NCI-H69 (cell line): ENCODE measurements at regions not wholly inside any gene's neighbourhood (a gene's known extent, or its start where the extent isn't known, plus 50 kb on each side); places are given as distances from the start of the nearest gene placed in this dataset.
"Not testable (repeated sequence)": the region's sequence is repeated elsewhere in the genome, so short reads cannot be mapped to it uniquely, and the experiment has no call there.

Experiments used
- DNase-seq: peaks from one replicate; lab custom pipeline; 2025; lab: John Stamatoyannopoulos, UW

- DNase-seq, result no peak
Observed at GRCh38 chr6:146938266-146938665, 266.0 kb upstream of the STXBP5 start.

- not testable (repeated sequence) for DNase-seq
Observed at GRCh38 chr6:146939456-146939855, 264.8 kb upstream of the STXBP5 start.

- no peak for DNase-seq
Observed at GRCh38 chr6:146943664-146944063, 260.6 kb upstream of the STXBP5 start.

GRCh38 chr6:146944077-146944476, 260.1 kb upstream of the STXBP5 start:
- DNase-seq, result no peak

- no peak for DNase-seq
Observed at GRCh38 chr6:146944809-146945208, 259.4 kb upstream of the STXBP5 start.

- DNase-seq, result no peak
Observed at GRCh38 chr6:146946559-146946958, 257.7 kb upstream of the STXBP5 start.

GRCh38 chr6:146948790-146949342, 255.4 kb upstream of the STXBP5 start:
- DNase-seq, result no peak

GRCh38 chr6:146949425-146949824, 254.8 kb upstream of the STXBP5 start:
- DNase-seq, result peak; percentile 76

- peak; percentile 17 for DNase-seq
Observed at GRCh38 chr6:146950351-146950835, 253.8 kb upstream of the STXBP5 start.

- no peak for DNase-seq
Observed at GRCh38 chr6:146955570-146955969, 248.6 kb upstream of the STXBP5 start.

GRCh38 chr6:146957181-146958093, 246.8 kb upstream of the STXBP5 start:
- no peak for DNase-seq

GRCh38 chr6:146961831-146962230, 242.4 kb upstream of the STXBP5 start:
- no peak for DNase-seq

- no peak for DNase-seq
Observed at GRCh38 chr6:146962329-146962728, 241.9 kb upstream of the STXBP5 start.

- no peak for DNase-seq
Observed at GRCh38 chr6:146965110-146965689, 239.0 kb upstream of the STXBP5 start.

GRCh38 chr6:146968041-146968760, 236.0 kb upstream of the STXBP5 start:
- DNase-seq, result peak; percentile 83

GRCh38 chr6:146972546-146972945, 231.7 kb upstream of the STXBP5 start:
- DNase-seq, result no peak

GRCh38 chr6:146974351-146974750, 229.9 kb upstream of the STXBP5 start:
- peak; percentile 33 for DNase-seq

- DNase-seq, result no peak
Observed at GRCh38 chr6:146975093-146975492, 229.1 kb upstream of the STXBP5 start.

- DNase-seq, result no peak
Observed at GRCh38 chr6:146980900-146981329, 223.3 kb upstream of the STXBP5 start.

- DNase-seq, result peak; percentile 54
Observed at GRCh38 chr6:146981981-146982380, 222.2 kb upstream of the STXBP5 start.

- peak; percentile 44 for DNase-seq
Observed at GRCh38 chr6:146984251-146984924, 219.8 kb upstream of the STXBP5 start.

GRCh38 chr6:146985111-146985510, 219.1 kb upstream of the STXBP5 start:
- DNase-seq, result peak; percentile 83
